ENCODE measurements at regions not wholly inside any gene's neighbourhood (a gene's known extent, or its start where the extent isn't known, plus 50 kb on each side); places are given as distances from the start of the nearest gene placed in this dataset.

- TF ChIP-seq CTCF (conservative IDR thresholded peaks at IDR 0.05) (no peak), ZFX (IDR thresholded peaks at IDR 0.05) (no peak)
Observed at GRCh38 chr10:44030738-44031137, 354.2 kb downstream of the CXCL12 start.
